Endometrium (tissue), 2 donors: ENCODE measurements at regions not wholly inside any gene's neighbourhood (a gene's known extent, or its start where the extent isn't known, plus 50 kb on each side); places are given as distances from the start of the nearest gene placed in this dataset.
"Not testable (repeated sequence)": the region's sequence is repeated elsewhere in the genome, so short reads cannot be mapped to it uniquely, and the experiment has no call there.

Experiments used
- FAIRE-seq: peaks from 2 replicates; lab custom pipeline; 2012; peaks lifted over from hg19 to GRCh38; lab: Jason Lieb, UNC
- donor health status: control.
- donor health status: control.

- not testable (repeated sequence) for FAIRE-seq
These were observed 1099.1 kb downstream of the EPHA3 start for GRCh38 chr3:90206482-90206881.

DNA sequence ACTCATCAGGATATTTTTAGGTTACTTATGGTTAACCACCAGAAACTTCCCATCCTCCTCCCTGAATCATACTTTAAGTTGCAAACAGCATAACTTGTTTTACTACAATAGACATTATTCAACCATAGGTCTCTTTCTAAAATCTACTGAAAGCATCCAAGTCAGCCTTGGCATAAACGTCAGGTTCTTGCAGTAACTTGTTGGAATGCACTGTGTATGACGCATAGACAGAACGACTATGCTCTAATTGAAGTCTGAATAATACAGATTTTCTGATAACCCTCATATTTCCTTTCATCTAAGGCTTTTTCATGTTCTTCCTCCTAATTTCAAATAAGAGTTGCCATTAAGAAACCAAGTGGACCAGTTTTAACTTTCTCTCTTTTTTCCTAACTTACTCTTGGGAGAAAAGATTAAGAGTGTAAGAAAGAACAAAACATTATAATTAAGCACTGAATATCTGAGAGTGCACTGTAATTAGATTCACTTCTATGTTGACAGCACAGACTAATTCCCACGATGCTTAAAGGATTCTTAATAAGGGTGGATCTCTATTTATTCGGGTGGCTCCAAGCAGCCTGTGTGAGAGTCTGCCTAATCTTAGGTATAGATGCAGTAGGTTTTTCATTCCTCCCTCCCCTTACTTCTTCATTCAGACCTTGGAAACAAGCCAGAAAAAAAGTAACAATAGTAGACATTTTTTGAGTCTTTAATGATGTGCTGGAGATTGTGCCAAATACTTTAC is 1100.1 kb downstream of the EPHA3 start:
- FAIRE-seq: not testable (repeated sequence)

- no peak for FAIRE-seq
These were observed 1114.5 kb downstream of the EPHA3 start for GRCh38 chr3:90221900-90222299.

GRCh38 chr3:90241481-90241880 is 1134.1 kb downstream of the EPHA3 start:
- no peak for FAIRE-seq

DNA sequence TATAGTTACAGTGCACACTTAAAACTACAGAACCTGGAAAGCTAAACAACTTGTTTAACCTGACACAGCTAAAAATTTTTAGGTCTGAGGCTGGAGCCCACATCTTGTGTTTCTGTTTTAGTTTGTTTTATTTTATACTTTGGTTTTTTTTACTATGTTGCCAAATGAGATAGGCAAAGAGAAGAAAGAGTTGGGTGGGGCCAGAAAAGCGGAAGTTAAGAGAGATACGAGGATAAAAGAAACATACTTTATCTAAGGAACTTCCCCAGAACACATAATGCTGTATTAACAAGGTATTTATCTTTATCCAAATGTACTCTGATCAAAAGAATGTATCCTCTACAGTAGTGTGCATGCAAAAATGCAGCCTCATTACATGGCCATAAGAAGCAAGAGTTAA is 1145.7 kb downstream of the EPHA3 start:
- no peak for FAIRE-seq

DNA sequence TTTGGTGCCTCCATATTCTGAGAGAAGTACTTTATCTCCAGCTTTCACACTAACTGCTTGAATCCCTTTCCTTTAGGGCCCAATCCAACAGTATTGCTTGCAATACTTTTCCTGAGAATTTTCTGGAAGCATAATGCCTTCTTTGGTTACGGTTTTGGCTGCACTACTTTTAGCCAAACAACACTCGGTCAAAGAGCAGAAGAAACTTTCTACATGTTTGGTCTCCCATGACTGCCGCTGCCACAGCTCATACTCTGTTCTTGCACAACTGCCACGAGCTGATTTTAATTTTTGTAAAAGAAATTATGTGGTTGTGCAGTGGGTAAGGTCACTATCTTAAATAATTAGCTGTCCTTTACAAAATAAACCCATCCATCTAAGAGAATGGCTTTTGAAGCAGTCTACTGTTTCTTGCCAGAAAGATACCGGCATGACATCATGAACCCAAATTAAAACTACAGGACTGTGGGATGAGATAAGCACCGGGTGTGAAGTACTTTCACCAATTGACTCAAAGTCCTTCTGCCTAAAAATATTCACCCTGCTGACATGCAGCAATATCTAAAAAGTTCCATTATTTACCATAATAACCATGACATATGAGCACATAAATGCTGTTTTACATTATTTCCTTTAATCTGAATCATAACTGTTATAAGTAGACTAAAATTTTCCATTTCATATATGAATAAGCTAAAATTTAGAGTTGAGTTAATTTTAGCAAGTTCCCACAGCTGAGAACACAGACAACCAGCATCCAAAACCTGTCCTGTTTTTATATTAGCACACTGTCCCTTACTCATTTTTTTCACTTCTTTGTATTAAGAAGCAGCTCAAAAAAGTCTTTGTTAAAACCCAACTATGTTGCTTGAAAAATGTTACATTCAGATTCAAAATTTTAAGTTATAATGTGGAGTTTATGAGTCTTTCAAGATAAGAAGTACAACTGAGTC is 1154.3 kb downstream of the EPHA3 start:
- FAIRE-seq: no peak
